AG09319 (cell line): ENCODE measurements at regions not wholly inside any gene's neighbourhood (a gene's known extent, or its start where the extent isn't known, plus 50 kb on each side); places are given as distances from the start of the nearest gene placed in this dataset.

Experiments used
- DNase-seq: peaks from one replicate; pipeline ENCODE4 v3.0.0-alpha.2; 2010; ENCODE audit warnings: low read depth; ENCODE audit errors: extremely low read depth
- TF ChIP-seq, protein P1 (sequence below): IDR thresholded peaks from 2 replicates; pipeline ENCODE4 v1.5.1; 2011; ENCODE audit warnings: low read depth, mild to moderate bottlenecking, inconsistent platforms, low read length, moderate library complexity

DNA sequence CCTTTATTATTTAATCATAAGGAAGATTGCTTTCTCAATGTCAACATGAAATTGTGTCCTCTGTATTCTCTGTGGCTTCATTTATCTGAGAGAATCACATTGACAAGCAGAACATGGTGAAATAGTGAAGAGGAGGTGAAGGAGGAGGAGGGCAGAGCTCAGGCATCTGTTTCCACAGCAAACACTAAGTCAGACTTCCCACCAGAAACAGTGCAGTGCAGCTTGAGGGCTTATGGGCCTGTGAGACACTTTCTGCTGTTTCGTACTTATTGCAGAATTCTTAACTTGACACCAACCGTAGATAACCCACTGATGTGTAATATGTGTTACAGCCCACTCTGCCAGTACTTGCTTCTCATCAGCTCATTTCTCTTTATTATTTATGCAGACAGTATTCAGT is 386.3 kb downstream of the DIRAS2 start:
- DNase-seq = no peak
- TF ChIP-seq, protein P1, sequence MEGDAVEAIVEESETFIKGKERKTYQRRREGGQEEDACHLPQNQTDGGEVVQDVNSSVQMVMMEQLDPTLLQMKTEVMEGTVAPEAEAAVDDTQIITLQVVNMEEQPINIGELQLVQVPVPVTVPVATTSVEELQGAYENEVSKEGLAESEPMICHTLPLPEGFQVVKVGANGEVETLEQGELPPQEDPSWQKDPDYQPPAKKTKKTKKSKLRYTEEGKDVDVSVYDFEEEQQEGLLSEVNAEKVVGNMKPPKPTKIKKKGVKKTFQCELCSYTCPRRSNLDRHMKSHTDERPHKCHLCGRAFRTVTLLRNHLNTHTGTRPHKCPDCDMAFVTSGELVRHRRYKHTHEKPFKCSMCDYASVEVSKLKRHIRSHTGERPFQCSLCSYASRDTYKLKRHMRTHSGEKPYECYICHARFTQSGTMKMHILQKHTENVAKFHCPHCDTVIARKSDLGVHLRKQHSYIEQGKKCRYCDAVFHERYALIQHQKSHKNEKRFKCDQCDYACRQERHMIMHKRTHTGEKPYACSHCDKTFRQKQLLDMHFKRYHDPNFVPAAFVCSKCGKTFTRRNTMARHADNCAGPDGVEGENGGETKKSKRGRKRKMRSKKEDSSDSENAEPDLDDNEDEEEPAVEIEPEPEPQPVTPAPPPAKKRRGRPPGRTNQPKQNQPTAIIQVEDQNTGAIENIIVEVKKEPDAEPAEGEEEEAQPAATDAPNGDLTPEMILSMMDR = no peak

DNA sequence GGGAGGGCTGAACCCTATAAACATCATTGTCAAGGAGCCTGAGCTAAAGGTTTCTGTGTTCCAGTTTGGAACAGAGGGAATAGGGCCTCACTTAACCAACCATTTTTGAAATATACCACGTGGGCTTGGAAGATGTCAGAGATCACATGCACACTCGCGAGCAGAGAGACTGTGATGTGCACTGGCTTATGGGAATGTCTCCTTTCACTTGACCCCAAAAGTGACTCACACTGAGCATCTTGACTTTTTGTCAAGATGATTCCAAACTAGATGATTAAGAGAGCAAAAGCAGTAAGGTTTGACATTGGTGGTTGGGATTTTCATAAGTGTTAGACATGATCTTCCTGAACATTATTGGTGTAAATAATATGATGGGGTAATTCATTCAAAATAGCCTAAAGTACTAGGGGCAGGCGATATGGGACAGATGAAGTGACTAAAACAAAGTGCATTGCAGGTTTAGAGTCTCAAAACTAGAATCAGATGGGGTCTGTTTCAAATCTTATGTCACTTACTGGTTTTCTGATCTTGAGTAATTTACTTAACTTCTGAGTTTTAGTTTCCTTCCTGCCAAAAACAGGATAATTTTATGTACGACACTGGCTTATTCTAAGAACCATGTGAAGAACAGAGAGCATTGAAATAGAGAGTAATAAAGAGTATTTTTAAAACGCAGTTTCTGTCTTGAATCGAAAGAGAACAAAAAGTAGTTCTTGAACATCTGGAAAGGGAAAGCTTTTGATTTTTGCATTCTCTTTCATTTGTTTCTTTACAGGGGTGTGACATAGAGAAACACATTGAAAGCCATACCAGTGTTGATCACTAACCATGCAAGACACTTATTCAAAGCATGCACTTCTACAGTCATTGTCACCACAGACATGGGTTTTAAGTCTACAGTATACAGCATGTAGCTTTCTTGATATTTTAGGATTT is 383.0 kb downstream of the DIRAS2 start:
- no peak for DNase-seq
- TF ChIP-seq, protein P1 = no peak

DNA sequence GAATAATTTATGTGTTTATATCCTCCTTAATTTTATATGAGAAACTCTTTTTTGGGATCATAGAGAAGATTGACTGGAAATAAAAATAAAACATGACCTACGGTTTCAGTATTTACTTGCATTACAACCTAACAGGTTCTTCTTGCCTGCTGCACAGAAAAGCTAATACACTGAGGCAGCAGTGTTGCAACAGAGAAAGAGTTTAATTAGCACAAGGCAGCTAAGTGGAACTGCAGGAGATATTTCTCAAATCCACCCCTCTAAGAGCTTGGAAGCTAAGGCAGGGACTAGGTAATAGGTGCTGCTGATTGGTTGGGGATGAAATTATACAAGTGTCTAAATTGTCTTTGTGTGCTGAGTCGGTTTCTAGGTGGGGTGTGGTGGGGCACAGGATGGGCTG is 380.9 kb downstream of the DIRAS2 start:
- TF ChIP-seq, protein P1 = no peak
- no peak for DNase-seq

DNA sequence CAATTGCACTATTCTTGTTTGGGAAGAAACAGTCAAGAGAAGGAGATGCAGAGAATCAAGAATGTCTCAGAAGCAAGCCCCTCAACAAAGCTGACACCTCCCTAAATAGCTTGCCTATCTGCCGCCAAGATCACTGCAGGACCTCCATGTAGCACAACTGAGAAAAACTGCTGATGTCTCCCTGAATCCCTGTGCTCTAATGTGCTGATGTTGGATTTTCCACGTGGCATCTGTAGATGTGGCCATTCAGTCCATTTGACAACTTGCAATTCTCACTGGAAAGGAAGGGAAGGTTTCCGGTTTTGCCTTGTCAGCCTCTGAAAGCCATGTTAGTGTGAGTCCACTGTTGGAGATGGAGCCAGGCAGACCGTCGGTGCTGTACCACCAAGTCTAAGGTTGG is 374.0 kb downstream of the DIRAS2 start:
- TF ChIP-seq, protein P1 = no peak
- no peak for DNase-seq

DNA sequence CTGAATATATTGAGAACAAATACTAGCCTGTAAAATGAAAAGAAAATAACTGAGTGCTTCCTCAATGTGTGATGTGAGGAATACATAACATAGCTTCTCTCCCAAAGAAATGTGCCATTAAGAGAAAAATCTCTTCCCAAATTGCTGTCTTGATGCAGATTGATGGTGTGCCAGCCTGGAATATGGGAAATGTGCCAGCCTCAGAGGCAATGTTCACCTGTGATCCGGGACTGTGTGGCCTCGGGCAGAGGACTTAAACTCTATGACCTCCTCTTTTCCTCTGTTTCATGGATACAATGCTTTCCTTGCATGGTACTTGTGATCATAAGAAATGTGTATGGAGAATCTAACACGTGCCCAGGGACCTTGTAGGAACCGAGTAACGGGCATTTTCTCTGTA is 370.9 kb downstream of the DIRAS2 start:
- TF ChIP-seq, protein P1 = no peak

DNA sequence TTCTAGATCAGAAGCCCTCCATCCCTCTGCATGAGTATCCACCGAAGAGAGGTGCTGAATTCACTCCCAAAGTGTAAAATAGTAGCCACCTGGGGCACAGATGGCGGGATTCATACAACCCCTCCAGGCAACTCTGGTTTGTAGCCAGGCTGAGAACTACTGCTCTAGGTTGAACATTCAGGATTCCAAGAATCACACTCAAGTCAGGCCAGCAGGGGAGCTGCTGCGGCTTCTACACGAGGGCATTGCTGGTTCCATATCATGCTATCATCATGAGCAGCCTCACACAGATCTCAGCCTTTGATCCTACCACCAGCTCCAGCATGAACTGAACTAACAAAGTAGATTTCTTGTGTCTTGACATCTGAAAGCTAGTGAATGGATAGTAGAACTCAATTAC is 367.9 kb downstream of the DIRAS2 start:
- TF ChIP-seq, protein P1 = no peak
- DNase-seq = no peak

More for the DNA sequence above, 370.9 kb downstream of the DIRAS2 start:
- DNase-seq = no peak

DNA sequence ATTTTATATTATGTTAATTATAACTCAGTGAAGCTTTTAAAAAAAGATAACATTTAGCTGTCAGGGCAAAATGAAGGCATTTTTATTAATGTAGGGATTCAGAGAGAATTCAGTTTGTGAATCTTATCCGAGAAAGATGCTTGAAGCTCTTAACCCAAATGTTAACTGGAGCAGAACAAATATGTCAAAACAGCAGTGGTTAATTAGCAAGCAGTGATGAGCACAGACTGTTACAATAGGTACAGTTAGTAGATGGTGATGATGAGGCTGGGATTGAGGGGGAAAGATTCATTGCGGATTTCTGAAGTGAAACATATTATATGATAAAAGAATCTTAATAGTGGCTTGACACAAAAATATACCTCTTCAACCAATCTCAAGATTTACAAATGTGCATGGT is 356.7 kb downstream of the DIRAS2 start:
- TF ChIP-seq, protein P1 = no peak
- DNase-seq = no peak
